ENCODE measurements at regions not wholly inside any gene's neighbourhood (a gene's known extent, or its start where the extent isn't known, plus 50 kb on each side); places are given as distances from the start of the nearest gene placed in this dataset.

GRCh38 chr3:6509576-6509975 lies 351.3 kb upstream of the GRM7 start:
- WGBS: 59% methylated on average over 4 of the region's 4 CpGs
- no peaks in the 10 kb centered on the region for H3K4me1 ChIP-seq
- TF ChIP-seq POLR2A (IDR thresholded peaks at IDR 0.05; ENCODE audit: low read depth) (no peak), EP300 (IDR thresholded peaks at IDR 0.05) (no peak), POLR2AphosphoS5 (IDR thresholded peaks at IDR 0.05) (no peak)
- no peaks in the 10 kb centered on the region for H3K36me3 ChIP-seq
- H3K27ac ChIP-seq (replicated peaks in 1 of 4): no peak overlapping the region
- no peak overlapping the region for H3K4me3 ChIP-seq
- intact Hi-C loops (cut with DNase I): no loop called here
- no peaks in the 10 kb centered on the region for H3K27me3 ChIP-seq
- H3K9me3 ChIP-seq: no peaks in the 10 kb centered on the region
- DNase-seq (ENCODE audit: extremely low spot score): no peak

GRCh38 chr3:6510713-6511112 lies 350.2 kb upstream of the GRM7 start:
- no peaks in the 10 kb centered on the region for H3K36me3 ChIP-seq
- 55% methylated on average over 1 of the region's 1 CpG for WGBS
- H3K9me3 ChIP-seq: no peaks in the 10 kb centered on the region
- H3K4me1 ChIP-seq: no peaks in the 10 kb centered on the region
- TF ChIP-seq CTCF (IDR thresholded peaks at IDR 0.05): no peak
- no peak for TF ChIP-seq POLR2AphosphoS5 (IDR thresholded peaks at IDR 0.05)
- intact Hi-C loops (cut with DNase I): no loop called here
- H3K4me3 ChIP-seq: no peak overlapping the region
- H3K27ac ChIP-seq (replicated peaks in 1 of 4): no peak overlapping the region
- DNase-seq (ENCODE audit: extremely low spot score): no peak
- H3K27me3 ChIP-seq: no peaks in the 10 kb centered on the region

GRCh38 chr3:6512172-6512800 lies 348.6 kb upstream of the GRM7 start:
- Histone ChIP-seq H3K36me3 (no peaks in the 10 kb centered on the region), H3K27me3 (no peaks in the 10 kb centered on the region), H3K4me1 (no peaks in the 10 kb centered on the region), H3K9me3 (no peaks in the 10 kb centered on the region), H3K4me3 (no peak overlapping the region), H3K27ac (replicated peaks in 1 of 4) (no peak overlapping the region)
- DNase-seq (ENCODE audit: extremely low spot score): no peak
- 72% methylated on average over 2 of the region's 2 CpGs for WGBS
- TF ChIP-seq EP300 (IDR thresholded peaks at IDR 0.05): no peak
- no peak for TF ChIP-seq CTCF (IDR thresholded peaks at IDR 0.05)
- no peak for TF ChIP-seq POLR2A (IDR thresholded peaks at IDR 0.05; ENCODE audit: low read depth)
- TF ChIP-seq POLR2AphosphoS5 (IDR thresholded peaks at IDR 0.05): no peak
- intact Hi-C loops (cut with DNase I): no loop called here

- no peak overlapping the region for H3K4me3 ChIP-seq
- no peaks in the 10 kb centered on the region for H3K36me3 ChIP-seq
- TF ChIP-seq POLR2AphosphoS5 (IDR thresholded peaks at IDR 0.05): no peak
- no peak for TF ChIP-seq EP300 (IDR thresholded peaks at IDR 0.05)
- no peak for TF ChIP-seq POLR2A (IDR thresholded peaks at IDR 0.05; ENCODE audit: low read depth)
- TF ChIP-seq CTCF (IDR thresholded peaks at IDR 0.05): no peak
- DNase-seq (ENCODE audit: extremely low spot score): no peak
- intact Hi-C loops (cut with DNase I): no loop called here
- H3K27ac ChIP-seq (replicated peaks in 1 of 4): no peak overlapping the region
- no peaks in the 10 kb centered on the region for H3K27me3 ChIP-seq
- H3K4me1 ChIP-seq: no peaks in the 10 kb centered on the region
- H3K9me3 ChIP-seq: no peaks in the 10 kb centered on the region
These were observed 344.8 kb upstream of the GRM7 start for GRCh38 chr3:6516143-6516542.

- TF ChIP-seq CTCF (IDR thresholded peaks at IDR 0.05) (no peak), POLR2A (IDR thresholded peaks at IDR 0.05; ENCODE audit: low read depth) (no peak), POLR2AphosphoS5 (IDR thresholded peaks at IDR 0.05) (no peak), EP300 (IDR thresholded peaks at IDR 0.05) (no peak)
- WGBS: 75% methylated on average over 2 of the region's 2 CpGs
- Histone ChIP-seq H3K4me3 (no peak overlapping the region), H3K27ac (replicated peaks in 1 of 4) (no peak overlapping the region), H3K9me3 (no peaks in the 10 kb centered on the region), H3K4me1 (no peaks in the 10 kb centered on the region), H3K36me3 (no peaks in the 10 kb centered on the region), H3K27me3 (no peaks in the 10 kb centered on the region)
- no peak for DNase-seq (ENCODE audit: extremely low spot score)
- intact Hi-C loops (cut with DNase I): no loop called here
These were observed 344.2 kb upstream of the GRM7 start for GRCh38 chr3:6516694-6517093.
